Embryonic facial prominence (tissue), 1 donor: ENCODE measurements at regions not wholly inside any gene's neighbourhood (a gene's known extent, or its start where the extent isn't known, plus 50 kb on each side); places are given as distances from the start of the nearest gene placed in this dataset.
"Not testable (repeated sequence)": the region's sequence is repeated elsewhere in the genome, so short reads cannot be mapped to it uniquely, and the experiment has no call there.

Experiments
- DNase-seq: peaks from one replicate; pipeline ENCODE4 v3.0.0-alpha.2; 2016; ENCODE audit errors: extremely low spot score

DNA sequence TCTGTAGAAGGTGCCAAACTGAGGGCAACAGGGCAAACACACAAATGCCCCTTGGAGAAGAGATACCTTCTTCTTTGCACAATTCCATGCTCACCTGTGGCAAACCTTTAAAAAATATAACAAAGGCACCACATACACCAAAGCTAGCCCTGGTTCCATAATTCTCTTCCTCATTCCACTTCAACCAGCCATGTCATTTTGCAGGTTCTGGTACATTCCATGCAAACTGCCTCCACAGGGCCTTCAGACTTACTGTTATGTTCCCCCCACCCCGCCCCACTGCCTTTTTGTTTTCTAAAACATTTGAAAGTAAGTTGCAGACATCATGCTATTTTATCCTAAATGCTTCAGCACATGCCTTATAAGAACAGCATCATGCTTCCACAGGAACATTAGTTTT, 269.0 kb downstream of the NSUN3 start:
- DNase-seq = no peak

DNA sequence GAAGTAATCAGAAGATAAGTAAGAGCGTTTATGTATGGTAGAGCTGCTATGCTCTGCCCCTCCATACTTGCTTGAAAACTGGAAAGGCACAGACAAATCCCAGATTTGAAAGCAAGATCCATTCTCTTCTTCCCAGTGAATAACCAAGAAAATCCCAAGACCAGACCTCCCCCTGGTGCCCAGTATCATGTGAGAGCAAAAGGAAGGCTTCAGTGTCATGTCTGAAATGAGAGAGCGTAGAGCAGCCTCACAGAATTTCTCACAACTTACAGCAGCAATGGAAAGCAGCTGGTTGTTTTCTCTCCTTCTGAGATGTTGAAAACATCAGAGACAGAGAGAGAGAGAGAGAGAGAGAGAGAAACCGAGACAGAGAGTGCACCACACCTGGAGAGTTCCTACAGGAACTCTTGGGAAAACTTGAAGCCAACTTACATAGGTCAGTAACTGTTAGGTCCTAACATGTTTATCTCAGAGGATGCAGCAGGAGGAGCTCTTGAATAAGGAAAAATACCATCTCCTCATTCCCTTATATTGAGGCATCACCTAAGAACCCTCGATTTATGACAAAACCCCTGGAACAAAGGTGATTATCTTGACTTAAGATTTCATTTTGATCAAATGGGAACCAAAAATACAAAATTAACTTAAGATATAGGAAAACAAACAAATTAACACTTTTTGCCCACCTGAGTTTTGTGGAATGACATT, 273.3 kb downstream of the NSUN3 start:
- peak; percentile 31 for DNase-seq

DNA sequence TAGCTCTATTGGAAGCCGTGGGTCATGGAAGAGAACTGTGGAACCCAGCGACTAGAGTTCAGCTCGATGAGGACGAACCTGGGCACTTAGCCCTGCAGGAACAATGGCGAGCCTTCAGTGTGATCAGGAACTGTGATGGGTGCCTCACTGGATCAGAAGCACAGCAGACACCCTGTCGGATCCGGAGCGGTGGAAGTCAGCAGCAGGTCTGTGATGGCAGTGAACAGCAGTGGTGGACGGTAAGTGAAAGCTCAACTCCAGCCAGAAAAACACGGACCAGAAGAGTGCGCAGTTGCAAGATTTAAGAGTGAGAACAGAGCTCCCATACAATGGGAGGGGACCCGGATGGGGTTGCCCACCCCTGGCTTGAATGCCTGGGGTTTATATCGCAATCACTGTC, 282.2 kb downstream of the NSUN3 start:
- no peak for DNase-seq

DNA sequence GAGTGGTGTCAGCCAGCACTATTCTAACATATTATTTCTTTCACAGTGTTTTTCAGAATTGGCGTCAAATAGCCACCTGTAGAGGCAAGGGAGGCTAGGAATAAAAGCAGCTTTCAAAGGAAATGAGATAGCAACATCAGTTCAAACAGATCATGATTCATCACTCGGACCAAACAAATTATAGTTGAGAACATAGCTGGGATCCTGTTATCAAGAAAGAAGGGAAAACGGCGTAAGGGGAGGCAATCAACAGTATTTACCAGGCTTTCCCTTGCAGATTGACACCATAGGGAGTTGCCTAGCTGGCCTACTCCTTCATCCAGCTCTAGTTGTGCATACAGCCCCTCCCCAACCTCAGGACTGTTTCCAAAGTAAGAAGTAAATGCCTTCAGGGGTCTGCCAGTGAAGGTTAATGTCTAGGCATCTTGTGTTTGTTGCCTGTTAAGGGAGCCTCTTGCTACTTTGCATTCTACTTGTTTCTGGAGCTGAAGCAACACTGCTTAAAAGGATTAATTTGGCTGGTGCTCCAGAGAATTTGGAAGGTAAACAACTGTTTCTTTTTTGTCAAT, 286.5 kb downstream of the NSUN3 start:
- no peak for DNase-seq

DNA sequence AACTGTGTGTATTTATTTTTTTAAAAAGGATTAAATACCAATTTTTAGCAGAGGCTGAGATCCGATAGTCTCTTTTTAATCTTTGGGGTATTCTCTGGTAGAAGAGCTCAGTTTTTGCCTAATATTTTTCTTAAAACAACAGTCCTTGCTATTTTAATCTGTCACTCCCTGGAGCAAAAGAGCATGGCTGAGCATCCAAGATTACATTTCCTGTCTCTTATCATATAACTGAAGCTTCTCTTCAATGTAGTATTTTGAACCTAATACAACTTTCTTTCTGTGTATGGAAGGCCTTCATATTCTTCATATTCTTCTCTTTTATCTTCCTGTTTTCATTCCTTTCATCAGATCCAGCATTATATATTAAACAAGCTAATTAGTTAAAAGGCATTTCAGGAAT, 293.7 kb downstream of the NSUN3 start:
- DNase-seq = no peak

DNA sequence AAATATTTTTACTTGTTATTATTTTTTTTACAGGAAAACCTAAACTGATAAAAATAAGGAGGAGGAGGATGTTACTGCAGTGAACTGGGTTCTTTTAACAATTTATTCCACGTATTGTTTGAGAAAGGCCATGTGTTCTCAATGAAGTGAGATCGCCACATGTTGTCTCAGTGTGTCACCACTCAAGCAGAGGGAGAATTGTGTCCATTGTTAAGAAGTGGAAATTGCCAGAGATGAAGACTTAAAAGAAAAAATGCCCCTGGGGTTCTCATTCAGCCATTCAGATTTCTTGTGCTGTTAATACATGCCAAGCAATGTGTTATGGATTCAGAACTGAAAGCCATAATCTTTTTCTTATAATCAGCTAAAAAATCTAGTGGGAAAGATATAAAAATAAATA, 297.1 kb downstream of the NSUN3 start:
- DNase-seq = no peak

DNA sequence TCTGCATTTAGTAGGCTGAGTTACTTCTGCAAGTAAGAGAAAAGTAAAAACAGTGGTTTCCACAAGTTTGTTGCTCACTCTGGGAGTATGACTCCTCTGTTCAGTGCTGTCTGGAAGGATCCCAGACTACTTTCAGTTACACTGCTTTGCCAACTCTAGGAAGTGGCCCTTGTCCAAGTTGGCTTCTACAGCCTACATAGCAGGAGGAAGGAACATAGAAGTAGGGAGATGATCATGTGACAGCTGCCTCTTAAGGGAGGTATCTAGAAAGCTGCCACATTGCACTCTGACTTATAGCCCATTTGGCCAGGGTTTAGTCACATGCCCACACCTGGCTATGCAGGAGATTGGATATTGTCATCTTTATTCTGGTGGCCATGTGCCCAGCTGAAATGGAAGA, 298.1 kb downstream of the NSUN3 start:
- DNase-seq = no peak

DNA sequence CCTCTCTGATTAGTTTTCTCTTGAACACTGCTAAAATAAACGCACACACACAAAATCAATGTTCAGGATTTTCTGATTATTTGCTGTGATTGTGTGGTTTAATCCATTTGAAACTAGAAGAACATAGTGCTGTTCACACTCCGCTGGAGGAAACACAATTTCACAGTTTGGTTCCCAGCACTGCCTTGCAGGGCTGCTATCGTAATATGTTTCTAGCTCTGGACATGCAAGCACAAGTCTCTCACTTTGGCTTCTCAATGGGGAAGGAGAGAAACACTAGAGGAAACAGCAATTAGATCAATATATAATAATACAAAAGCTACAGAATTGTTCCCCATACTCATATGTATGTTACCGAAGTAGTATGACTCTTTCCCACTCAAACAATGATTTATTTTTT, 299.5 kb downstream of the NSUN3 start:
- no peak for DNase-seq

DNA sequence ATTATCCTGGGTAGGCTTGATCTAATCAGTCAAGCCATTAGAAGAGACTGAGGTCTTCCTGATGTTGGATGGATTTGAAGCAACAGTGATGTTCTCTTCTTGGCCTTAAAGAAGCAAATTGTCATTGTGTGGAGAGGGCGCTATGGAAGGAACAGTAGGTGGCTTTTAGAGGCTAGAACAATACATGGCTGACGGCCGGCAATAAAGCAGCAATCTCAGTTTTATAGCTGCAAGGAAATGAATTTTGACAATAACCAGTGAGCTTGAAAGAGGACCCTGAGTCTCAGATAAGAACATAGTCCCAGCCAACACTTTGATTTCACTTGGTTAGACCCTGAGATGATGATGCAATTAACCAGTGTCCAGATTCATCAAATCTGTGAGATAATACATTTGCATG, 302.1 kb downstream of the NSUN3 start:
- DNase-seq = no peak

DNA sequence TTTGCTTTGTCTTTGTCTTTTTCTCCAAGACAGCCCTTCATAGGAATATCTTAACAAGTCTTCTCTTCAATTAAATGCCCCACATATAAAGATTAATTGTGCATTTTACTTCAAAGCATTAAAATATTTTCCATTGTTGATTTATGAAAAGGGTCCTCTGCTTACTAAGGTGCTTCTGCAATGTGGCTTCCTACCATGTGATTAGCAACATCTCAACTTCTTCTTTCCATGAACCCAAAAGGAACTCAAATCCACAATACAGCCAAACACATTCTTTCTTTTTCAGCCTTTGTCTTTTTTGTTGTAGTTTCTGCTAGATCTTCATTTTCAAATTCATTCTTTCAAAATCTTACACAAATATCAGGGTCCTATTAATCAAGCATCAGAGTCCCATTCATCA, 309.2 kb downstream of the NSUN3 start:
- DNase-seq = no peak

DNA sequence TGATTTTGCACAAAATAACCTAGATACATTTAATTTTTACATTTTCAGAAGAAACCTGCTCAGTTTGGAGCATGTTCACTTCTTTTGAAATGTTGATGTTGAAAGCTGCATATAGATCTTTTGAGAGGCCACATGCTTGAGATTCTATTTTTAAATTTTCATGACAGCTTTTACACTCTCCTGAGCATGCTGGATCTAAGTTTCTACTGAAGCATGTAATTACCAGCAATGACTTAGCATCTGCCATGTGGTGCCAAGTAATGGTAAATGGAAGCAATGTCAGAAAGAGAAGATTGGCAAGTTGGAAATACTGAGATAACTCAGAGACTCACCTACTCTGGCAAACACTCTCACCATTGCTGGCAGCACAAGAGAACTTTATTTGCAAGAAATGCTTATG, 310.6 kb downstream of the NSUN3 start:
- no peak for DNase-seq

DNA sequence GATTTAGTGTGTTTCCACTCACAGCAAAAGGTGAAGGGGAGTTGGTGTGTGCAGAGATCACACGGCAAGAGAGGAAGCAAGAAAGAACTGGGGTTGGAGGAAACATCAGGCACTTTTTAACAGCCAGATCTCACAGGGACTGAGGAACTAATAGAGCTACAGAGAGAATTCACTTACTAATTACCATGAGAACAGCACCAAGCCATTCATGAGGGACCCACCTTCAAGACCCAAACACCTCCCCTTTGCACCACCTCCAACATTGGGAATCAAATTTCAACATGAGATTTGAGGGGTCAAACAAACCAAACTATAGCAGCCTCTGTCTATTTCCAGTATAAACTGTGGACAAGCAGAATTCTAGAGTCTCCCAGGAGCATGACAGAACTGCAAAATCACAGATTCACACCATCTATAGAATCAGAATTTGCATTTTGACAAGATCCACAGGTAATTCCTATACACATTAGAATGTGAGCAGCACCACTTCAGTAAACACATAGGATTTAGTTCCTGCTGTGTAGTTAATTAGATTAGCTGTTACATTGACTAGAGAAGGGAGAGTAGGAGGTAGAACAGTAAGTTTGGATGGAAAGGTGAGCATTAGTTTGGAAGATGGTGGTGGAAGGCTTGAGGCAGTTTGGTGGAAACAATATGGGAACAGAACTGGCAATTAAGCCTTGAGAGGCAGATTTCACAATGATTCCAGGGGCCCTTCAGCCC, 311.7 kb downstream of the NSUN3 start:
- no peak for DNase-seq

DNA sequence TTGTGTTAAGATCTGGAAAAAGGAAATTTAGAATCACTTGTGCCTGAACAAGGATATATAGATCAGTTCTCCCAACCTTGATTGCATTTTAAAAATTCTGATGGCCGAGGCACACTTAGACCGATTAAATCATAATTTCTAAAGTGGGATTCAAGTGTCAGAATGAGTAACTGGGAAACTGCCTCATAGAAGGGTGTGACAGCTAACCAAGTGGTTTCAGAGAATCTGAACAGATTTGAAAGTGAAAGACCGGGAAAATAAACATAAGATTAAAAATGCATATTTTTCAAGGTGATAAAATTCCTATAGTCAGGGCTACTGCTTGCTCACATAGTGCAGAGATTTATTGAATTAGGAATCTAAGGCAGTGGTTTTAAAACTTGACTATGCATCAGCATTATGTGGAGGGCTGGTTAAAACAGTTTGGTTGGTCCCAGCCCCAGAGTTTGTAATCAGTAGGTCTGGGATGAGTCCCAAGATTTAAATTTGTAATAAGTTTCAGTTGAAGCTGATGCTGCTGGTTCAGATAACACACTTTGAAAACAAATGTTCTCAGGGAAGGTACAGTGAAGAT, 314.3 kb downstream of the NSUN3 start:
- DNase-seq = not testable (repeated sequence)

DNA sequence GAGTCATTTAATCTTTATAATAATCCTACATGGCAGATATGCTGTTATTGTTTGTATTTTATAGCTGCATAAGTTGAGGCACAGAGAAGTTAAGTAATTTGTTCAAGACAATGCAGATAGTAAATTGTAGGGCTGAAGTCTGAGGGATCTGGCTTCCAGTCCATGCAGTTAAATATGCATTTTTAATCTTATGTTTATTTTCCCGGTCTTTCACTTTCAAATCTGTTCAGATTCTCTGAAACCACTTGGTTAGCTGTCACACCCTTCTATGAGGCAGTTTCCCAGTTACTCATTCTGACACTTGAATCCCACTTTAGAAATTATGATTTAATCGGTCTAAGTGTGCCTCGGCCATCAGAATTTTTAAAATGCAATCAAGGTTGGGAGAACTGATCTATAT, 315.0 kb downstream of the NSUN3 start:
- DNase-seq = not testable (repeated sequence)

DNA sequence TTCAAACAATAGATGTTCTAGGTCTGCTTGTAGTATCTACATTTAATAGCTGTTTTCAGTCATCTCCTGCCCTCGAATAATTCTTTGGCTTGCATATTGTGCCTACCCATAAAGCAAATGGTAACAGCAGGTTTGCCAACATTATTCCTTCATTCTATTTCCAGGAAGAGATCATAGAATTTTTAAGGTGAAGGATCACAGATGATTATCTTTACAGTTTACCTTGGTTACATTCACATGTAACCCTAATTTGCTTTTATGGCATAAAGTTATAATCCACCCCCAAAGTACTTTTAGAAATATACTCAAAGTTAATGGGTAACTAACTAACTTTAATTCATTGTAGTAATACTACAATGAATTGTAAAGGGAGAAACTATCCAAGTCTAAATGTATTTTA, 315.5 kb downstream of the NSUN3 start:
- DNase-seq = no peak

DNA sequence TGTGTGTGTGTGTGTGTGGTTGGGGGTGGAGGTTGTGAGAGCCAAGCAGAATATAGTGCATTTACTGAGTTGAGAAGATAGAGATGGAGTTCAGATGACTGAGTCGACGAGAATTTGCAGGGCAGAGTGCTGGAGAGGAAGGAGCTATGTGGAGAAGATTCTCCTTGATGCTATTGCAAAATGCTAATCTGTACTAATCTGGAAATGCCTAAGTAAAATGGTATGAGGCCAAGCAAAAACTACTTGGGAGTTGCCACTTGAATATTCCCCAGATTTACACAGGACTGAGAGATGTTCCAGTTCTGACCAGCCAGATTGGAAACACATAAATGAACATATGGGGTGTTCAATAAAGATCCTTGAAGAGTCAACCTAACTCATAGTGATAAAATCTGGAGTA, 316.4 kb downstream of the NSUN3 start:
- no peak for DNase-seq

DNA sequence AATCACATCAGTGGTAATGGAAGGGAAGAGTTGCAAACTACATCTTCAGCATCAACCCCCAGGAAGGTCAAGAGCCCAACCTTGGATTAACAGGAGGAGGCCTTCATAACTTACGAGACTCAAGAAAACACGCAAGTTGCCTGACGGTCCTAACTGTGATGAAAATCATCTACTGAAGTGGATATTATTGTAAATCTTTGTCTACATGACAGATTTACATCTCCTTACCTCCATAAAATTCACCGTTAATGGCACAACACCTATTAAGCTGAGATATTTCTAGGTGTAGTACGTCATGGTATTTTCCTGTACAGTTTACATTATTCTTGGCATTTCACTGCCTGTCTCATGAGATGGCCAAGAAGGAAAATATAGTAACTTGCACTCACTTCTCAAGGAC, 332.0 kb downstream of the NSUN3 start:
- DNase-seq = no peak

DNA sequence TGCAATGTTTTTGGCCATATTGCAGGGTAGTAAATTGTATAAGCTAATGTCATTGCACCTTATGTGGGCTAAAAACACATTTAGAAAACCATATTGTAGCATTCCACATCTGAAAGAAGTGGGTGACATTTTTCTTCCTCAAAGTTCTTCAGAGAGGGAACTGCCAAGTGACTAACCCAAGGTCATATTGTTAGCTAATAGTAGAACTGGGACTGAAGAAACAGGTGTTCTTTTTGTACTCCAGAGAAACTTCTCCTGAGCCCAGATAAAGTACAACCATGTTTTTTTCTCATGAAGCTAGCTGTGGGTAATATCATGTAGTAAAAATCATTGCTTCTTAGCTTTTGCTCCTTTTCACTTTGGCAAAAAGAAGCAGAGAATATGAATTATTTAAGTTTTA, 333.0 kb downstream of the NSUN3 start:
- DNase-seq = no peak

DNA sequence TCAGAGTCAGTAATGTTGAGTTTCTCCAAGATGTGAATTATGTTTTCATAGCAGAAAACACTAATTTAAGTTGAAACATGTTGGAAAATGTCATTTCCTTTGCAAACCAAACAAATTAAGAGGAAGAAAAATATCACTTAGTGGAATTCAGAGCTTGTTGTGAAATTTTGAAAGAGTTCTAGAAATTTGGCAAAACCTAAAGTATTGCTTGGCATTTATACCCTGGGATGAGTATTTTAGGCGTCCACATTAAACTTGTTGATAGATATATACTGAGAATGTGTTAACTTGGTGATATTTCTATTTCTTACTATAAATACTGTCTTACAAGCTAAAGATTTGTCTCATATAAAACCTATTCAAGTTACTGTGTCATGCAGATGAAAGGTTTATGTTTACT, 335.2 kb downstream of the NSUN3 start:
- DNase-seq = no peak

DNA sequence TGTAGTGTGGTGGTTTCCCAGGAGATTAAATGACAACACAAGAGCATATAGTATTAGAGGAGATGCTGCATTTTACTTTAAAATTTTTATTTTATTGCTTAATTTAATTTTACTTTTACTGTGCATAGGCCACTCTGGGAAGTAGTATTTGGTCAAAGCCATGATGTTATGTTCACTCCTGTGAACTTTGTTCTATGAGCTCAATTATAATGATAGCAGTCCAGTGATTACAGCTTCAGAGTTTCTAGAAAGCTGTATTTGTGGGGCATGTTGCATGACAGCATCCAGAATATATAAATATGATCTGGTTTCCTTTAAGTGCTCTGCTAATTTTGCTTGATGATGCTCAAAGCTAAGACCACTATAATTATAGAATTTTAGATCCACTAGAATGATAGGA, 338.6 kb downstream of the NSUN3 start:
- DNase-seq = no peak

DNA sequence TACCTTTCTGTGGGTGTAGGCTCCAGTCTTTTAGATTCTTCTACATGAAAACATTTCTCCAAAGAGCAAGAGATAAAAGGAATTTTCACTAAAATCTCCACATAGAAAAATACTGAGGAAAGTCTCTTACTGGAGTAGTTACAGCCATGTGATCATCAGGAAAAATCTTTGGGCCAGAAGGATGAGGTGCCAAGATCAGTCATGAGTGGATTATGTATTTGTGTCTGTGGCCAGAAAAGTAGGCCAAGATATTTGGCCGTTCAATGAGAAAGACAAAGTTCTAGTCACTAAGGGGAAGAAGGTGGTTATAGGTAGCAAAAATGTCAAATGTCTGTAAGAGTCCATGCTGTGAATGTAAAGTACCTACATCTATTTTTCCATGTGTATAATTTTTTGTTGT, 339.3 kb downstream of the NSUN3 start:
- DNase-seq = no peak

DNA sequence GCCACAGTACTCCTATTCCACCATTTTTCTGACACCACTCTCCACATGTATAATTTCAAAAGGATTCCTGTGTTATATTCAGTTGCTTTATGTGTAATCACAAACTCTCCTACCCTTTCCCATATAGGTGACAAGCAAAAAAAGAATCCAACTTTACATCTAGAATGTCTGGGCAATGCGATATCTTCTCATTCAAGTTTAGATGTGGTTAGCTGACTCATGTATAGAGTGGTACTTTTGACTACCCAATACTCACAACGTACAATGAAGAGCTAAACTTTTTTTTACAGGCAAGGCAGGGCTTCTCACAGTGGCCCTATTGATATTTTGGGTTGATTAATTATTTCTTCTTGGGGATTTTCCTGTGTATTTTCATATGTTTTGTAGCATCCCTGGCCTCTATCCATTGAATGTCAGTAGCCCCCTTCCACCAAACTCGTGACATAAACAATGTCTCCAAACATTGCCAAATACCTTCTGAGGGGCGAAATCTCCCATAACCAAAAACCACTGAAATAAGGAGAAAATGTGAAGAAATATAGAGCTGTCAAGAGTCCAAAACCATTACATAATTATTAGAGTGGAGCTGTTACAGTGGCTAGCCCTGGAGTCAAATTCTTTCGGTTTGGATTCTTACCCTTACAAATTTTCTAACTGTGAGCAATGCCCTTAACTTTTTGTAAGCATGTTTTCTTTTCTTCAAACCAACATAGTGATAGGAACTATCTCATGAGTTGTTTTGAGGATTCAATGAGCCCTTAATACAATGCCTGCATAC, 342.6 kb downstream of the NSUN3 start:
- DNase-seq = no peak
